ENCODE measurements at regions not wholly inside any gene's neighbourhood (a gene's known extent, or its start where the extent isn't known, plus 50 kb on each side); places are given as distances from the start of the nearest gene placed in this dataset.

DNA sequence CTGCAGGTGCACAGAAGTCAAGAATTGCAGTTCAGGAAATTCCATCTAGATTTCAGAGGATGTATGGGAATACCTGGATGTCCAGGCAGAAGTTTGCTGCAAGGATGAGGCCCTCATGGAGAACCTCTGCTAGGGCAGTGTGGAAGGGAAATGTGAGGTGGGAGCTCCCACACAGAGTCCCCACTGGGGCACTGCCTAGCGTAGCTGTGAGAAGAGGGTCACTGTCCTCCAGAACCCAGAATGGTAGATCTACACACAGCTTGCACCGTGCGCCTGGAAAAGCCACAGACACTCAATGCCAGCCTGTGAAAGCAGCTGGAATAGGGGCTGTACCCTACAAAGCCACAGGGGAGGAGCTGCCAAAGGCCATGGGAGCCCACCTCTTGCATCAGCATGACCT, 681.4 kb downstream of the EPHA7 start:
- no peak overlapping the region for H3K27ac Mint-ChIP-seq
- no peak overlapping the region for H3K4me3 Mint-ChIP-seq
- no peaks in the 10 kb centered on the region for H3K4me1 Mint-ChIP-seq (ENCODE audit: low read depth)
- no peak for DNase-seq (ENCODE audit: low spot score)
- peaks cover 11% of the 10 kb centered on the region for H3K9me3 Mint-ChIP-seq
- no peaks in the 10 kb centered on the region for H3K27me3 Mint-ChIP-seq (ENCODE audit: low read depth)
- no peaks in the 10 kb centered on the region for H3K36me3 Mint-ChIP-seq (ENCODE audit: low read depth)

DNA sequence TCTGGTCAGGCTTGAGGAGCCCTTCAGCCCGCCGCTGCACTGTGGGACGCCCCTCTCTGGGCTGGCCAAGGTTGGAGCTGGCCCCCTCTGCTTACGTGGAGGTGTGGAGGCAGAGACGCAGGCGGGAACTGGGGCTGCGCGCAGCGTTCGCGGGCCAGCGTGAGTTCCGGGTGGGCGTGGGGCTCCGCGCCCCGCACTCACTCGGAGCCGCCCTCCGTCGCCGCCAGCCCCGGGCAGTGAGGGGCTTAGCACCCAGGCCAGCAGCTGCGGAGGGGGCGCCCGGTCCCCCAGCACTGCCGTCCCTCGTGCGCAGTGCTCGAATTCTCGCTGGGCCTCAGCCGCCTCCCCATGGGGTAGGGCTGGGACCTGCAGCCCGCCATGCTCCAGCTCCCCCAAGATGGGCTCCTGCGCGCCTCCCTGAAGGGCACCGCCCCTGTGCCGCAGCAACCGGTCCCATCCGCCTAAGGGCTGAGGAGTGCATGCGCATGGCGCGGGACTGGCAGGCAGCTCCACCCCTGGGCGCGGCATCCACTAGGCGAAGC, 695.9 kb downstream of the EPHA7 start:
- H3K9me3 Mint-ChIP-seq: peaks cover 18% of the 10 kb centered on the region
- no peaks in the 10 kb centered on the region for H3K27me3 Mint-ChIP-seq (ENCODE audit: low read depth)
- no peak overlapping the region for H3K4me3 Mint-ChIP-seq
- no peaks in the 10 kb centered on the region for H3K4me1 Mint-ChIP-seq (ENCODE audit: low read depth)
- H3K36me3 Mint-ChIP-seq (ENCODE audit: low read depth): no peaks in the 10 kb centered on the region
- no peak for DNase-seq (ENCODE audit: low spot score)
- no peak overlapping the region for H3K27ac Mint-ChIP-seq

DNA sequence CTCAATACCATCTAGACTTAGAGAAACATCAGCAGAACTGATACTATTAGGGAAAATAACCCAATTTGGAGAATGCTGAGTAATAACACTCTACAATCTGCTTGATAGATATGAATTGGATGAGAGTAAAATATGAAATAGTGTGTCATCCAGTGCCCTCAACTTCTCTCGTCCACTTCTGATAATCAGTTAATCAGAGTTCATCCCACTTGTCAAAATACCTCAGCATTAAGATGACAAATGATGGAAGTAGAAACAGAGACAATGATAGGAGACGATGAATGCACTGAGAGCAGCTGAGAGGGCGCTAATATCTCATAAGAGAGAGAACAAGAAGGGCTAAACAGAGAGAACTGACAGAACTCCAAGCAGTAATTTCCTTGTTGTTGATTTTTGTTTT, 699.6 kb downstream of the EPHA7 start:
- Mint-ChIP-seq H3K4me1 (ENCODE audit: low read depth) (no peaks in the 10 kb centered on the region), H3K27ac (no peak overlapping the region), H3K9me3 (peaks cover 19% of the 10 kb centered on the region), H3K27me3 (ENCODE audit: low read depth) (no peaks in the 10 kb centered on the region), H3K36me3 (ENCODE audit: low read depth) (no peaks in the 10 kb centered on the region), H3K4me3 (no peak overlapping the region)
- DNase-seq (ENCODE audit: low spot score): no peak

DNA sequence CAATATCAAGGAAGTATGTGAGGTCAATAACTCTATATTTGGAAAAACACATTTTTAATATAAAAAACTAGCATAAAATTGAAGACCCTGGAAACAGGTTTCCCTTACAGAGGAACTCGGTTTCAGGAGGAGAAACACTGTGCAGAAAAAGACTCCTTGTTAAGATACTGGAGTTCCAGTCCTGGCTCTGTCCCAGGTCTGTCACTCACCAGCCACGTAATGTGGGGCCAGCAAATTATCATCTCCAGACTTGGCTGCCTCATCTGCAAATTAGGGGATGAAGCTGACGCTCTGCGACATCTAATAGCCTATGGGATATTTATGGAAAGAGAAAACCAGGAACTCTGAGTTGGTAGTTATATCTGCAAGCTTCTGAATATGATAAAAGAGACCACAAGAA, 702.7 kb downstream of the EPHA7 start:
- no peak overlapping the region for H3K4me3 Mint-ChIP-seq

DNA sequence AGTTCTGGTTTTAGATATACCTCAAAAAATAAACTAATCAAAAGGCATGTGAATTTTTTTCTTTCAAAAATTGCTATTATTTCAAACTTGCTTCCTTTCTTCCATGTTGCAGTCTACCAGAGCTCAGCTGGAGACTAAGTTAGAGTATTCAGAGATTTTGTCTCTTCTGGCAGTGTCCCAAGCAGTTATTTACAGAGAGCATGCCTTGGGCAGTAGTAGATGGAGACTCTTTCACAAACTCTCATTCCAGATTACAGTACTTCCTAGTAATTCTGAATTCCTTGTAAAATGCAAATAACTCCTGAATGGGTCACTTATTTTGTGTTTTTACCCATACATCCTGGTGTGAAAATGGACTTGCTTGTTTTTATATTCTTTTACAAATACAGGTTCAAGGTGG, 703.4 kb downstream of the EPHA7 start:
- no peaks in the 10 kb centered on the region for H3K36me3 Mint-ChIP-seq (ENCODE audit: low read depth)
- no peaks in the 10 kb centered on the region for H3K4me1 Mint-ChIP-seq (ENCODE audit: low read depth)
- no peak overlapping the region for H3K4me3 Mint-ChIP-seq
- H3K9me3 Mint-ChIP-seq: peaks cover 14% of the 10 kb centered on the region
- H3K27me3 Mint-ChIP-seq (ENCODE audit: low read depth): no peaks in the 10 kb centered on the region
- DNase-seq (ENCODE audit: low spot score): no peak
- H3K27ac Mint-ChIP-seq: no peak overlapping the region

More for the DNA sequence above, 702.7 kb downstream of the EPHA7 start:
- no peaks in the 10 kb centered on the region for H3K4me1 Mint-ChIP-seq (ENCODE audit: low read depth)
- H3K27me3 Mint-ChIP-seq (ENCODE audit: low read depth): no peaks in the 10 kb centered on the region
- no peak overlapping the region for H3K27ac Mint-ChIP-seq
- no peak for DNase-seq (ENCODE audit: low spot score)
- peaks cover 14% of the 10 kb centered on the region for H3K9me3 Mint-ChIP-seq
- H3K36me3 Mint-ChIP-seq (ENCODE audit: low read depth): no peaks in the 10 kb centered on the region

DNA sequence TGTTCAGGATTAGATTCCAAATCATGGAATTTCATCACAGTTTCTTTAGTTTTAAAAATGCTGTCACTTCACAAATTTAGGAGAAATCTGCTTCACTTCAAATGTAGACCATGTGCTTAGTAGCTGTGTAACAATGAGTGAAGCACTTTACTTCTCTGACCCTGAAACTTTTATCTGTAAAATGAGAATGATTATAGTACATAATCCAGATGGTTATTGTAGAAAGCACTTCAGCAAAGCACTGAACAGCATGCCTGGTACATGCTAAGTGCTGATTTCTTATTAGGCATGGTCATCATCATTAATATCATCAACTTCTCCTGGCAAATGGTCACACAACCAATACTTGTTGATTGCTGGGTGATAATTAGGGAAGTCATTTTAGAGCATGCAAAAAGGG, 705.0 kb downstream of the EPHA7 start:
- no peaks in the 10 kb centered on the region for H3K4me1 Mint-ChIP-seq (ENCODE audit: low read depth)
- peaks cover 3% of the 10 kb centered on the region for H3K9me3 Mint-ChIP-seq
- no peaks in the 10 kb centered on the region for H3K27me3 Mint-ChIP-seq (ENCODE audit: low read depth)
- no peak overlapping the region for H3K27ac Mint-ChIP-seq
- H3K36me3 Mint-ChIP-seq (ENCODE audit: low read depth): no peaks in the 10 kb centered on the region
- H3K4me3 Mint-ChIP-seq: no peak overlapping the region
- DNase-seq (ENCODE audit: low spot score): no peak

DNA sequence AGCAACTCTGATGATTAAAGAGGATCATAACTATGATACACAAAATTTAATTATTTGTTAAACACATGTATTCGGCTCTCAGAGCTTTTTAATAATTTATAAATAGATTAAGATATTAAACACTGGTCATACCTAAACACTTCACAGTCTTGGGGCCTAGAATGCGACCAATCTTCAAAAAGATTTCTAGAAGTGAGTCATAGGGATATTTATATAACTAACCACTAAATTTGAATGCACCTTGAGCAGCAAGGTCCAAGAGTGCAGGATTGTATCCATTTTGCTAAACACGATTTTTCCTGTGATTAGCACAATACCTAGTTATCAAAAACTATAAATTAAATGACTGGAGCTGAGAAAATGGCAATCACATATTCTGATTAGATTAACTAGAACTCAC, 709.3 kb downstream of the EPHA7 start:
- no peak for DNase-seq (ENCODE audit: low spot score)
- Mint-ChIP-seq H3K4me3 (no peak overlapping the region), H3K4me1 (ENCODE audit: low read depth) (no peaks in the 10 kb centered on the region), H3K9me3 (no peaks in the 10 kb centered on the region), H3K36me3 (ENCODE audit: low read depth) (no peaks in the 10 kb centered on the region), H3K27me3 (ENCODE audit: low read depth) (no peaks in the 10 kb centered on the region), H3K27ac (no peak overlapping the region)

DNA sequence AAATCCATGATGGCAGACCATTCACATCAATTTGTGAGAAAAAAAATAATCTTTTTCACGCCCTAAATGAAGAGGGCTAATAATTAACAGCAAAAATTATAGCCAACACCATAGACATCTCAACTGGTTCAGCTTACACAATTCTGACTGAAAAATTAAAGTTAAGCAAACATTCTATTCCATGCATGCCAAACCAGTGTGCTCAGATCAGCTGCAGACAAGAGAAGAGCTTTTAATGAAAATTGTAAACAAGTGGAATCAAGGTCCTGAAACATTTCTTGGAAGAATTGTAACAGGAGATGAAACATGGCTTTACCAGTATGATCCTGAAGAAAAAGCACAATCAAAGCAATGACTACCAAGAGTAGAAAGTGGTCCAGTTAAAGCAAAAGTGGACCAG, 710.4 kb downstream of the EPHA7 start:
- H3K36me3 Mint-ChIP-seq (ENCODE audit: low read depth): no peaks in the 10 kb centered on the region
- no peak for DNase-seq (ENCODE audit: low spot score)
- H3K27me3 Mint-ChIP-seq (ENCODE audit: low read depth): no peaks in the 10 kb centered on the region
- no peak overlapping the region for H3K27ac Mint-ChIP-seq
- H3K4me3 Mint-ChIP-seq: no peak overlapping the region
- no peaks in the 10 kb centered on the region for H3K4me1 Mint-ChIP-seq (ENCODE audit: low read depth)
- H3K9me3 Mint-ChIP-seq: no peaks in the 10 kb centered on the region

DNA sequence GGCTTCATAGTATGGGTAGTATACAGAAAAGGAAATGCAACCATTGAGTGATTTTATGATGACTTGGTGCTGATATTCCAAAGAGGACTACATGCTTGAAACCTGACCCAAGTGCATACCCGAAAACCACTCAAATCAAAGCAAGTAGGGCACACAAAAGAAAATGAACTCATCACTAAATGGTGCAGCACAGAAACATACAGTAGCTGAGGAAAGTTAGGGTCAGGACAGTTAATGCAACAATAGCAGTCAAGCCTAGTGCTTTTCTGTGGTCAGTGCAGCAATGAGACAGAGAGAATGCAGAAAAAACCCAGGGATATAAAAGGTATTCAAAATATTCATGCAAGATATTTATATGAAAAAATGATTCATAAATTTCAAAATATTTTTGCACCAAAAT, 711.1 kb downstream of the EPHA7 start:
- H3K27ac Mint-ChIP-seq: no peak overlapping the region
- no peaks in the 10 kb centered on the region for H3K9me3 Mint-ChIP-seq
- no peak overlapping the region for H3K4me3 Mint-ChIP-seq
- H3K27me3 Mint-ChIP-seq (ENCODE audit: low read depth): no peaks in the 10 kb centered on the region
- H3K4me1 Mint-ChIP-seq (ENCODE audit: low read depth): no peaks in the 10 kb centered on the region
- no peak for DNase-seq (ENCODE audit: low spot score)
- H3K36me3 Mint-ChIP-seq (ENCODE audit: low read depth): no peaks in the 10 kb centered on the region

DNA sequence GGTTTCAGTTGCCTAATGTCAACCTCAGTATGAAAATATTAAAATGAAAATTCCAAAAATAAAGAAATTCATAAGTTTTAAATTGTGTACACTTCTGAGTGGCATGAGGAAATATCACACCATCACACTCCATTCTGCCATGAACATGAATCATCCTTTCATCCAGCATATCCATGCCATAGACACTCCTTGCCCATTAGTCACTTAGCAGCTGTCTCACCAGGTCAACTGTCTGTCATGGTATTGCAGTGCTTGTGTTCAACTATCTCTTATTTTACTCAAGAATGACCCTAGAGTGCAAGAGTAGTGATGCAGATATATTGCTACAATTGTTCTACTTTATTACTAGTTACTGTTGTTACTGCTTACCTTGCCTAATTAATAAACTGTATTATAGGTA, 712.4 kb downstream of the EPHA7 start:
- no peak overlapping the region for H3K4me3 Mint-ChIP-seq
- no peaks in the 10 kb centered on the region for H3K9me3 Mint-ChIP-seq
- no peaks in the 10 kb centered on the region for H3K27me3 Mint-ChIP-seq (ENCODE audit: low read depth)
- no peak for DNase-seq (ENCODE audit: low spot score)
- no peak overlapping the region for H3K27ac Mint-ChIP-seq
- no peaks in the 10 kb centered on the region for H3K4me1 Mint-ChIP-seq (ENCODE audit: low read depth)
- no peaks in the 10 kb centered on the region for H3K36me3 Mint-ChIP-seq (ENCODE audit: low read depth)

DNA sequence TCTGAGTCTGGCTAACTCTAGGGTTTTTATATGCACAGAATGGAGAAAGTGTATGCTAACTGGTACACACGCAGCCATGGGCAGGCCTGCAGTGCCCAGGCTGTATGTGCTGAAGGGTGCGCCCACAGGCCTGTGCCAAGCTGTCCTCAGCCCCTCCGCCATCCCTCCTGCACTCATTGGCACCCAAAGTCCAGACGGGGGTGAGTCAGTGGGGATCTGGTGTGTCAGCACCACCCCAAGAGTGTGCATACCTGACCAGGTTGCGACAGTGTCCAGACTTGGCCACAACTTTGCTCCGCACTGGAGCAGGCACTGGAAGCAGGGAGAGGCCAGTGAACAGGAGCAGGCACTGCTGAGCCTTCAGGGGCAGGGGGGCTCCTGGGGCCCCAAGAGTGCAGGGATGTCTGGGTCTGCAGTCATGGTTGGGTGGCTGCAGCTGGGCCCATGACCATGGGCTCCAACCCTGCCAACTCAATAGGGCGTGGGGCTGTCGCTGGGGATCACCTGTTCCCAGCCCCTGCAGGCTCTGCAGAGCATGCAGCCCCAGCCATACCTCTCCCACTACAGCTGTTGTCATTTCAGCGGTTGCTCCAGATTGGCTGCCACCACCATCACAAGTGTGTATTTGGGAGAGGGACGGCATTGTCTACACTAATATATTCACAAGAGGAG, 717.8 kb downstream of the EPHA7 start:
- H3K4me1 Mint-ChIP-seq (ENCODE audit: low read depth): no peaks in the 10 kb centered on the region
- H3K27me3 Mint-ChIP-seq (ENCODE audit: low read depth): no peaks in the 10 kb centered on the region
- peaks cover 4% of the 10 kb centered on the region for H3K9me3 Mint-ChIP-seq
- H3K27ac Mint-ChIP-seq: no peak overlapping the region
- no peak overlapping the region for H3K4me3 Mint-ChIP-seq
- DNase-seq (ENCODE audit: low spot score): no peak
- no peaks in the 10 kb centered on the region for H3K36me3 Mint-ChIP-seq (ENCODE audit: low read depth)

DNA sequence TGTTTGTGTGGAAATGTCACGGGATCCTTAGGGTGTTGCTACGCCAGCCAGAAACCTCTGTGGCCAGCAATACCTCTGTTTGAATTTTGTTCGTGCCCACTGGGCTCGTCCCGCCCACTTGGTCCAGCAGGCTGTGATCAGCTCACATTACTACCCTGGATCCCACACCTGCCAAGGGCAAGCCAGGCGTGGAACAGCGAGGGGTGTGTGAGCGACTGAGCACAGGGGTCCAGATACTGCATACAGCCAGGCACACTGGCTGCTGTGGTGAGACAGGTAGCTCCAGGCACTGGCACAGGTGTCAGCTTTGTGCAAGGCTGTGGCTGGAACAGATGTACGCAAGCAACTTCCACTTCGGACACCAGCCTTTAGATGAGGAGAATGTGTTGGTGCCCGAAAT, 718.9 kb downstream of the EPHA7 start:
- no peaks in the 10 kb centered on the region for H3K4me1 Mint-ChIP-seq (ENCODE audit: low read depth)
- H3K9me3 Mint-ChIP-seq: peaks cover 4% of the 10 kb centered on the region
- no peaks in the 10 kb centered on the region for H3K36me3 Mint-ChIP-seq (ENCODE audit: low read depth)
- no peaks in the 10 kb centered on the region for H3K27me3 Mint-ChIP-seq (ENCODE audit: low read depth)
- DNase-seq (ENCODE audit: low spot score): no peak
- H3K27ac Mint-ChIP-seq: no peak overlapping the region
- no peak overlapping the region for H3K4me3 Mint-ChIP-seq

DNA sequence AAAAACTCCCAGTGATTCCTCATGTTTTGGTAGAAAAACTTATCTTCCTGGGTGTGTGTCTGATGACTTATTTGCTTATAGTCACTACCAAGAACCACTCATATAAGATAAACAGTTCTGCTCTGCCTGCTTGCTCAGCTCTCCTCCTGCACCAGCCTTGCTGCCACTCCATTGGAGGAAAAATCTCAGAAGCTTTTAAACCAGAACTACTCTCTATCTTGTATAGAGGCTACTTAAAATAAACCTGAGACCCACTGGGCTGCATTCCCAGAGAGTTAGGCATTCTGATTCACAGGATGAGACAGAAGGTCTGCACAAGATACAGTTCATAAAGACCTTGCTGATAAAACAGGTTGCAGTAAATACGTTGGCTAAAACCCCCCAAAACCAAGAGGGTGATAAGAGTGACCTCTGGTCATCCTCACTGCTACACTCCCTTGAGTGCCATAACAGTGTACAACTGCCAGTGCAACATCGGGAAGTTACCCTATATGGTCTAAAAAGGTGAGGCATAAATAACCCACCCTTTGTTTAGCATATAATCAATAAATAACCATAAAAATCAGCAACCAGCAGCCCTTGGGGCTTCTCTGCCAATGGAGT, 728.3 kb downstream of the EPHA7 start:
- no peaks in the 10 kb centered on the region for H3K9me3 Mint-ChIP-seq
- no peaks in the 10 kb centered on the region for H3K27me3 Mint-ChIP-seq (ENCODE audit: low read depth)
- DNase-seq (ENCODE audit: low spot score): no peak
- H3K36me3 Mint-ChIP-seq (ENCODE audit: low read depth): no peaks in the 10 kb centered on the region
- H3K27ac Mint-ChIP-seq: no peak overlapping the region
- no peak overlapping the region for H3K4me3 Mint-ChIP-seq
- no peaks in the 10 kb centered on the region for H3K4me1 Mint-ChIP-seq (ENCODE audit: low read depth)

DNA sequence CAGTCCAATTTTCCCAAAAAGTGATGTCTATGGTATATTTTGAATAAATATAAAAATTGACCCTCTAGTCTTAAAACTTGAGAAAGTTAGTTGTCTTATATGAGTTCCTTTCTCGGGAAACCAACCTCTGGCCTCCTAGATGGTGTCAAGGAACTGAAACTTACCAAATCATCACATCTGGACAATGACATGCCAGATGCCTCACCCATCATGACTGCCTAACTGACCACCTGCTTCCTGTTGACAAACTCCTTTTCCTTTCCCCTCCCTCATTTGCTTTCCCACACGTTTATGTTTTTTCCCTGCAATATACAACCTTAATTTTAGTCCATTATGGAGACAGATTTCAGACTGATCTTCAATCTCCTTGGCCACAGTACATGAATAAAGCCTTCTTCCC, 731.0 kb downstream of the EPHA7 start:
- Mint-ChIP-seq H3K9me3 (no peaks in the 10 kb centered on the region), H3K27ac (no peak overlapping the region), H3K27me3 (ENCODE audit: low read depth) (no peaks in the 10 kb centered on the region), H3K36me3 (ENCODE audit: low read depth) (no peaks in the 10 kb centered on the region), H3K4me3 (no peak overlapping the region), H3K4me1 (ENCODE audit: low read depth) (no peaks in the 10 kb centered on the region)
- DNase-seq (ENCODE audit: low spot score): no peak

DNA sequence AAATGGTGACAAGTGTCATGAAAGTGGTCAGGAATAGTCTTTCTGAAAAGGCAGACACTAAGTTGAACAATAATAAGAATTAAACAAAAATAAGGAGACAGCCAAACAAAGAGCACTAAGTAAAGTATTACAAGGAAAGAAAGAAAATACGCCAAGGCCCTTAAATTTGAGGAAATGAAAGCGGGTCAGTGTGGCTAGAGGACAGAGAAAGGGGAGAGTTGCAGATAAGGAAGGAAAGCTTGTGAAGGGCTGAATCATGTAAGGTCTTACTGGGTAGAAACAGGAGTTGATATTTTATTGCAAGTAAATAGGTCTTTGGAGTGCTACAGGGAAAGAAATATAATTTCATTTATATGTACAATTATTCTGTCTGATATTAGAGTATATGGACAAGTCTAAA, 732.1 kb downstream of the EPHA7 start:
- Mint-ChIP-seq H3K9me3 (no peaks in the 10 kb centered on the region), H3K4me3 (no peak overlapping the region), H3K4me1 (ENCODE audit: low read depth) (no peaks in the 10 kb centered on the region), H3K36me3 (ENCODE audit: low read depth) (no peaks in the 10 kb centered on the region), H3K27ac (no peak overlapping the region), H3K27me3 (ENCODE audit: low read depth) (no peaks in the 10 kb centered on the region)
- DNase-seq (ENCODE audit: low spot score): no peak
